ENCODE measurements at regions not wholly inside any gene's neighbourhood (a gene's known extent, or its start where the extent isn't known, plus 50 kb on each side); places are given as distances from the start of the nearest gene placed in this dataset.

- Histone ChIP-seq H3K27me3 (ENCODE audit: control insufficient read depth, insufficient read depth, low read length) (no peaks in the 10 kb centered on the region), H3K9ac (no peak overlapping the region), H3K36me3 (ENCODE audit: control insufficient read depth, insufficient read depth, low read length) (no peaks in the 10 kb centered on the region), H3K4me2 (ENCODE audit: low read length) (no peak overlapping the region), H3K27ac (no peak overlapping the region), H3K4me3 (ENCODE audit: low read depth, low read length) (no peak overlapping the region), H3K79me2 (no peaks in the 10 kb centered on the region), H3K9me3 (ENCODE audit: control insufficient read depth, low read length) (no peaks in the 10 kb centered on the region), H2AFZ (no peak overlapping the region), H3K4me1 (no peaks in the 10 kb centered on the region)
- TF ChIP-seq CTCF (IDR thresholded peaks at IDR 0.05) = no peak
Observed at GRCh38 chr4:156298230-156298629, 344.6 kb upstream of the CTSO start.

- H3K4me1 ChIP-seq = no peaks in the 10 kb centered on the region
- H3K9me3 ChIP-seq (ENCODE audit: control insufficient read depth, low read length) = no peaks in the 10 kb centered on the region
- no peaks in the 10 kb centered on the region for H3K36me3 ChIP-seq (ENCODE audit: control insufficient read depth, insufficient read depth, low read length)
- no peak overlapping the region for H3K4me3 ChIP-seq (ENCODE audit: low read depth, low read length)
- no peaks in the 10 kb centered on the region for H3K79me2 ChIP-seq
- no peak for TF ChIP-seq CTCF (IDR thresholded peaks at IDR 0.05)
- H3K4me2 ChIP-seq (ENCODE audit: low read length) = no peak overlapping the region
- no peak overlapping the region for H2AFZ ChIP-seq
- no peak overlapping the region for H3K9ac ChIP-seq
- no peak overlapping the region for H3K27ac ChIP-seq
- H3K27me3 ChIP-seq (ENCODE audit: control insufficient read depth, insufficient read depth, low read length) = no peaks in the 10 kb centered on the region
Observed at GRCh38 chr4:156295676-156296195, 342.1 kb upstream of the CTSO start.

- Histone ChIP-seq H3K4me3 (ENCODE audit: low read depth, low read length) (no peak overlapping the region), H3K27me3 (ENCODE audit: control insufficient read depth, insufficient read depth, low read length) (no peaks in the 10 kb centered on the region), H3K9ac (no peak overlapping the region), H3K36me3 (ENCODE audit: control insufficient read depth, insufficient read depth, low read length) (no peaks in the 10 kb centered on the region), H3K4me1 (no peaks in the 10 kb centered on the region), H3K79me2 (no peaks in the 10 kb centered on the region), H3K4me2 (ENCODE audit: low read length) (no peak overlapping the region), H2AFZ (no peak overlapping the region), H3K9me3 (ENCODE audit: control insufficient read depth, low read length) (no peaks in the 10 kb centered on the region), H3K27ac (no peak overlapping the region)
- TF ChIP-seq CTCF (IDR thresholded peaks at IDR 0.05) = no peak
Observed at GRCh38 chr4:156294577-156294976, 340.9 kb upstream of the CTSO start.

GRCh38 chr4:156293657-156294297 is 340.1 kb upstream of the CTSO start:
- Histone ChIP-seq H3K4me2 (ENCODE audit: low read length) (no peak overlapping the region), H3K79me2 (no peaks in the 10 kb centered on the region), H3K27me3 (ENCODE audit: control insufficient read depth, insufficient read depth, low read length) (no peaks in the 10 kb centered on the region), H3K9ac (no peak overlapping the region), H2AFZ (no peak overlapping the region), H3K4me3 (ENCODE audit: low read depth, low read length) (no peak overlapping the region), H3K9me3 (ENCODE audit: control insufficient read depth, low read length) (no peaks in the 10 kb centered on the region), H3K27ac (no peak overlapping the region), H3K4me1 (no peaks in the 10 kb centered on the region), H3K36me3 (ENCODE audit: control insufficient read depth, insufficient read depth, low read length) (no peaks in the 10 kb centered on the region)
- no peak for TF ChIP-seq CTCF (IDR thresholded peaks at IDR 0.05)

GRCh38 chr4:156291317-156291716 is 337.7 kb upstream of the CTSO start:
- Histone ChIP-seq H3K27me3 (ENCODE audit: control insufficient read depth, insufficient read depth, low read length) (no peaks in the 10 kb centered on the region), H3K9ac (no peak overlapping the region)
- no peak for TF ChIP-seq CTCF (IDR thresholded peaks at IDR 0.05)

More at GRCh38 chr4:156291317-156291716, 337.7 kb upstream of the CTSO start:
- Histone ChIP-seq H3K27ac (no peak overlapping the region), H3K4me2 (ENCODE audit: low read length) (no peak overlapping the region), H3K79me2 (no peaks in the 10 kb centered on the region), H3K4me3 (ENCODE audit: low read depth, low read length) (no peak overlapping the region), H3K9me3 (ENCODE audit: control insufficient read depth, low read length) (no peaks in the 10 kb centered on the region), H2AFZ (no peak overlapping the region), H3K36me3 (ENCODE audit: control insufficient read depth, insufficient read depth, low read length) (no peaks in the 10 kb centered on the region), H3K4me1 (no peaks in the 10 kb centered on the region)

Measured in parathyroid adenoma (tissue), 2 donors.